HG02938 (cell line): ENCODE measurements at regions not wholly inside any gene's neighbourhood (a gene's known extent, or its start where the extent isn't known, plus 50 kb on each side); places are given as distances from the start of the nearest gene placed in this dataset.

Experiments used
- ATAC-seq: cut with Tn5 transposase; IDR thresholded peaks from one replicate; pipeline ENCODE4 v1.9.1; 2021; ENCODE audit warnings: mild to moderate bottlenecking, moderate library complexity; ENCODE audit not compliant: unreplicated experiment

GRCh38 chr4:153997516-153997915 lies 208.6 kb upstream of the SFRP2 start:
- ATAC-seq, result no peak

DNA sequence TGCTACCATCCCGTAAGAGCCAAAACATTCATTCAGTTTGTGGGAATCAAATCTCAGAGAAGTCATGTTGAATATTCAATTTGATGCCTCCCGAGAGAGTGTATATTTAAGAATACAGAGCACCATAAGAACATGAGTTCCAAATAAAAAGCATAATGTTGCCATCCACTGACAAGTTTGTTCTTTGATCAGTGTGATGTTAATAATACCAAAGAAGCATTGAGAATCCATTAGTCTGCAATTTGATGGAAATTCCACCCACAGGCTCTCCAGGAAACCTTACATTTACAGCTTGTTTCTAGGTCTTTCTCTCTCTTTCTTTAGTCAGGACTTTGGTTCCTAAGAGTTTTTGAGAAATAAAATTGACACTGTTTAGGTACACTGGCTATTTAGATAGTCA lies 200.6 kb upstream of the SFRP2 start:
- ATAC-seq, result no peak

DNA sequence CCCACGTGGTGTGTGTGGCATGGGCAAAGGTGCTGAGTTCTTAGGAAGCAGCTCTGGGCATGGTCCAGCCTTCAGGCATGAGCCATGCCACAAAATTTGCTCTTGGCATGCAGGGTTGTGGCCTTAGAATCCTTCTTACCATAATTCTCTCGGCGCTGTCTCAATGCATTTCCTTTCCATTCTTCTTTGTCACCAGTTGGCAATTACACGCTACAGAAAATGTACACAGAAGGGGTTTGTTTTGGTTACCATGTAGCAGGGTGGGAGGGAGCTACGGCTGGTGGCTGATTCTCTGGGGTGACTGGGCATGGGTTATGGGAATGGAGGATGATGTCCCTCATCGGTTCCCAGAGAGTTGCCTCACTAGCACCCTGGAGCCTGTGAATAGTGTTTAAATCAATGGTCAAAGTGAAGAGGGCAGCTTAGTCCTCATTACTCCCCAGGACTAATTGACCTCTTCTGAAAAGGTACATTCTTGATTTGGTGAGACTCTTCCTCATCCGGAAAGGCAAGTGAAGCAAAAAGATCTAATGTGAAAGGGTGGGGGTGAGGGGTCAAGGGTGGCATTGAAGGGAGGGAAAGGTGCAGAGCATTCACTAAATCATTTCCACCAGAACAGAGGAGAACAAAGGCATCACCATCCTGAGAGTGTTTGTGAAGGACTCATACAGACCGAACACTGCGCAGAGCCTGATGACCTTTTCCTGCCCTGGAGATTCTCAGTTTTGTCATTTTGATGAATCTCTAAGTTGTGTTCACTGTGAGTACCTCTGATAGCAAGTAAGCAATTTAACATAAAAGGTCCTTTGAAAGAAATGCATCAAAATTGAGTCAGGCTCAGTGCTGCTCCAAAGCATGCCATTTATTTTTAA lies 199.8 kb upstream of the SFRP2 start:
- ATAC-seq, result no peak

GRCh38 chr4:153987291-153987690 lies 198.4 kb upstream of the SFRP2 start:
- ATAC-seq, result no peak

DNA sequence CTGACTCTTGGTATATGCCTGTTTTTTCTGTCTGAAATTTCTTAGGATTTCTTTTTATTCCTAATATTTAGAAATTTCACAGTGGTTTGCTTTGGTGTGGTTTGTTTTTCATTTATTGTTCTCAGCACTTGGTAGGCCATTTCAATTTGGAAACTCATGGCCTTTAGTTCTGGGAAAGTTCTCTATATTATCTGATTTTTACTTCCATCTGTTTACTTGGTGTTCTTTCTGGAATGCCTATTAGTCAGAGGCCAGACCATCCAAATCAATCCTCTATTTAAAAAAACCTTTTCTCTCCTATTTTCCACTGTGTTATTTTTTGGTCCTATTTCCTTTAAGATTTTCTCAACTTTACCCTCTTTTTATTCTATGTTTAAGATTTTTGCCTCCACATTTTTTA lies 188.1 kb upstream of the SFRP2 start:
- ATAC-seq, result no peak

GRCh38 chr4:153974452-153974851 lies 185.6 kb upstream of the SFRP2 start:
- ATAC-seq, result no peak

GRCh38 chr4:153973942-153974341 lies 185.1 kb upstream of the SFRP2 start:
- no peak for ATAC-seq

DNA sequence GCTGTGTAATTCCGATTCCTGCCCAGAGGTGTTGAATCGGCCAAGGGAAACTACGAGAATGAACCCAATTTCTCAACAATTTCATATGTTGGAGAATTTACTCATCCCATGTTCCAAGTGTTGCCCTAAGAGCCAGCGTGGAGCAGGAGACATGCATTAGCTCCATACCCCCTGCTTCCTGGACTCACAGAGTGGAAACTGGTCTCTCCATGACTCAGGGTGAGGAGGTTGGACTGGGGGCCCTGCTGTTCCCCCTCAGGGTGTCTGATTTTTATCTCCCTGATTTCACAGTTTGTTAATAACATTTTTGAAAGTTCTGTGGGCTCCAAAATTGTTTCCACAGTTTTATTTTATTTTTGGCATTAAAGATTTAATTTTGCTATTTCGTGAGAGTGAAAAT lies 183.0 kb upstream of the SFRP2 start:
- no peak for ATAC-seq

GRCh38 chr4:153970169-153970568 lies 181.3 kb upstream of the SFRP2 start:
- no peak for ATAC-seq

GRCh38 chr4:153969542-153969941 lies 180.7 kb upstream of the SFRP2 start:
- ATAC-seq, result no peak

DNA sequence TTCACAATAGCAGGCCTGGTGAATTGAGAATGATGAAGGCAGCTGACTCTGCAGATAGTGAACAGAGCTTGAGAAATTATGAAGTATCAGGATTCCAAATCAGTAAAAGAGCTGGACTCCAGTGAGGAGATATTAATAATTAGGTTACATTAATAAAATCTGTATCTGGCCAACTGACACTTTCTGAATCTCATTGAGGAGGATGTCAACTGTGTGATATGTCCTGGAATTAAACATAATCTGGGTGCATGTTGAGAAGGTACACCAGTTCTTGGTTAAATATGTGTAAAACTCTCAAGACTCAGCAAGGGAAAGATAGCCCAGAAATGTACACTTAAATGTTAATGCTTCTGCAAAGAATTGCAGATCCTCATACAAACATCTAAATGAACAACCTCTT lies 177.8 kb upstream of the SFRP2 start:
- ATAC-seq, result no peak

DNA sequence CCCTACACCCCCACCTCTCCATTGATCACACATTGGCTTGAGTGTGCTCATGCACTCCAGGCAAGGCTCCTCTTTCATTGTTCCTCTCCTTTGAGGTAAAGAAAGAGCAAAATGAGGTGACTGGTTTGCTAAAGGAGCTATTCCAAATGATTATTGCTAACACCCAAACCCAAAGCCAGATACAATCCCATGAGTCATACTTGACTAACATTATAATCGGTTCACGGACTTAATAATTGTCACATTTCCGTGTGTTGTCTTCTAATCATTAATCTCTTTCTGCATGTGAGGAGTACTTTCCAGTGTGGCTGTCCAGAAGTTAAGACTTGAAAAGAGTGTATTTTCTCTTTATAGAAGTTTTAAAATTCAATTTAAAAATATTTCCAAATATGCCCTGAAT lies 174.3 kb upstream of the SFRP2 start:
- ATAC-seq, result no peak

GRCh38 chr4:153962311-153963039 lies 173.6 kb upstream of the SFRP2 start:
- no peak for ATAC-seq

- no peak for ATAC-seq
Measured at GRCh38 chr4:153955327-153955726, 166.4 kb upstream of the SFRP2 start.

DNA sequence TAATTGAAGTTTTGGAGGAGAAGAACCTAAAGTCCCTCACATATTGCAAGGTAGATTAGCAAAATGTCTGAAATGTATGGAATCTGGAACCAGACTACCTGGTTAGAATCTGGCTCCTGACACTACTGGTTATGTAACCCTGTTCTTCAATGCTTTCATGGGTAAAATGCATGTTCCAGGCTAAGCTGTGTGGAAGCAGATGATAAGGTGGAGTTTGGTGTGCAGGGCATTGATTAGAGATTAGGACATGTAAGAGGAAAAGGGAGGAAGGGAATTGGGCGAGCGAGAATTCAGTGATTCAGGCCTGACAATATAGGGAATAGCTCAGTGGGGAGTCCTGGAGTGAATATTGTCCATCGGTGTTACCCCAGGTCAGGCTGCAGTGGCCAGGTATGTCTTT lies 165.8 kb upstream of the SFRP2 start:
- no peak for ATAC-seq

- ATAC-seq, result no peak
Measured at GRCh38 chr4:153950100-153950979, 161.5 kb upstream of the SFRP2 start.

- ATAC-seq, result no peak
Measured at GRCh38 chr4:153948041-153948440, 159.2 kb upstream of the SFRP2 start.

DNA sequence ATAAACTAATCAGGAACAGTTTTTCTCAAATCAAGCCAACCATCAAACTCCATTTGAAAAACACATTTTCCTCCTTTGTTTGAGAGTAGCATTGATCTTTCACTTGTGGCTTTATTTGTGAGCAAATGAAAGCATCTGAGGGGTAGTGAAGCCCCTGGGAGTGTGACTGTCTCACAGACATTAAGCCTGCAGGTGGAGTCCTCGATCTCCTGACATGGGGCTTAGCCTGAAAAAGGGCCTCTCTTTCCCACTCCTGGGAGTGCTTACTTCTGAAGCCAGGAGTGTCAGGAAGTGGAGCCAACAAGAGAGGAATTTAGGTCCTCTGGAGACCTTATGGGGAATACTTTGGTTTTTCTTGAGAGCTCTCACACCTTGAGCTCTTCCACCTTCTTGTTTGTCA lies 158.2 kb upstream of the SFRP2 start:
- no peak for ATAC-seq

- no peak for ATAC-seq
Measured at GRCh38 chr4:153945704-153946103, 156.8 kb upstream of the SFRP2 start.

GRCh38 chr4:153943738-153944415 lies 155.0 kb upstream of the SFRP2 start:
- ATAC-seq, result no peak

- ATAC-seq, result no peak
Measured at GRCh38 chr4:153940916-153941315, 152.0 kb upstream of the SFRP2 start.
